GM10248 (cell line): ENCODE measurements at regions not wholly inside any gene's neighbourhood (a gene's known extent, or its start where the extent isn't known, plus 50 kb on each side); places are given as distances from the start of the nearest gene placed in this dataset.
"Not testable (repeated sequence)": the region's sequence is repeated elsewhere in the genome, so short reads cannot be mapped to it uniquely, and the experiment has no call there.

Source experiments
- CTCF ChIA-PET: fragments of 300-600 bp; sonication (Branson Sonifier 250); formaldehyde crosslinking; extraction: SDS; loops from one replicate; lab custom pipeline; 2021; ENCODE audit warnings: antibody characterized with exemption; lab: Yijun Ruan, JAX
- POLR2A ChIA-PET: fragments of 350-650 bp; sonication (Branson Sonifier 250); formaldehyde crosslinking; extraction: SDS; loops from one replicate; lab custom pipeline; 2020; ENCODE audit warnings: antibody characterized with exemption; lab: Yijun Ruan, JAX
- DNase-seq: peaks from one replicate; pipeline ENCODE4 v3.0.0; 2012; ENCODE audit errors: extremely low spot score
- TF ChIP-seq, protein P1 (sequence below): IDR thresholded peaks from 2 replicates; pipeline ENCODE4 v1.5.1; 2012; ENCODE audit warnings: mild to moderate bottlenecking, low read depth; ENCODE audit errors: extremely low read depth, missing control alignments, control extremely low read depth

DNA sequence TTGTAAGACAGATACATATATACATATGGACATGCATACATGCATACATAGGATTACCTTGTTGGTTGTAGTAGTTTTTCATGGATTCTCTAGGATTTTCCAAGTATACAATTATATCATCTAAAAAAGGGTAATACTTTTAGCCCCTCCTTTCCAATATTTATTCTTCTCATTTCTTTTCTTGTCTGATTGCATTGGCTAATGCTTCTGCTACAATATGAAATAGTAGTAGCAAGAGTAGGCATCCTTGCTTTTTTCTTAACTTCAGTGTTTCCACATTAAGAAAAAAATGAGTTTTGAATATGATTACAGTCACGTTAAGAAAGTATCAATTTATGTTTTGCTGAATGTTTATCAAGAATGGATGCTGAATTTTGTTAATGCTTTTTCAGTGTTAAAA lies 58.0 kb downstream of the RBFOX3 start:
- ChIA-PET POLR2A (no interaction called here), CTCF (no interaction called here)
- TF ChIP-seq, protein P1, sequence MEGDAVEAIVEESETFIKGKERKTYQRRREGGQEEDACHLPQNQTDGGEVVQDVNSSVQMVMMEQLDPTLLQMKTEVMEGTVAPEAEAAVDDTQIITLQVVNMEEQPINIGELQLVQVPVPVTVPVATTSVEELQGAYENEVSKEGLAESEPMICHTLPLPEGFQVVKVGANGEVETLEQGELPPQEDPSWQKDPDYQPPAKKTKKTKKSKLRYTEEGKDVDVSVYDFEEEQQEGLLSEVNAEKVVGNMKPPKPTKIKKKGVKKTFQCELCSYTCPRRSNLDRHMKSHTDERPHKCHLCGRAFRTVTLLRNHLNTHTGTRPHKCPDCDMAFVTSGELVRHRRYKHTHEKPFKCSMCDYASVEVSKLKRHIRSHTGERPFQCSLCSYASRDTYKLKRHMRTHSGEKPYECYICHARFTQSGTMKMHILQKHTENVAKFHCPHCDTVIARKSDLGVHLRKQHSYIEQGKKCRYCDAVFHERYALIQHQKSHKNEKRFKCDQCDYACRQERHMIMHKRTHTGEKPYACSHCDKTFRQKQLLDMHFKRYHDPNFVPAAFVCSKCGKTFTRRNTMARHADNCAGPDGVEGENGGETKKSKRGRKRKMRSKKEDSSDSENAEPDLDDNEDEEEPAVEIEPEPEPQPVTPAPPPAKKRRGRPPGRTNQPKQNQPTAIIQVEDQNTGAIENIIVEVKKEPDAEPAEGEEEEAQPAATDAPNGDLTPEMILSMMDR, result no peak
- no peak for DNase-seq

DNA sequence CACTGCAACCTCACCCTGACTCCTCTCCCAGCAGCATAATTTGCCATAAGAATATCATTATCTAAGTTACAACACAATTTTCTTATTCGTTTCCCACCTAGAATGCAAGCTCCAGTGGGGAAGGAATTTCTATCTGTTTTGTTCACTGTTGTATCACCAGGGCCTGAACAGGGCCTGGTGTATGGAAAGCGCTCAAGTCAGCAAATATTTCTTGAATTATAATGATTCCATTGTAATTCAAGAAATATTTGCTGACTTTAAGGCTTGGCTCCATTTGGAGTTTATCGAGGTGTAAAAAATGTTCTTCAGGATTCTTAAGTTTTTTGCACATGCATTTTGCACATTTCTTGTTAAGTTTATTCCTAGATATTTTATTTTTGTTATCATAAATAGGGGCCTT lies 58.4 kb downstream of the RBFOX3 start:
- TF ChIP-seq, protein P1, result no peak
- CTCF ChIA-PET, result no interaction called here
- POLR2A ChIA-PET, result no interaction called here

DNA sequence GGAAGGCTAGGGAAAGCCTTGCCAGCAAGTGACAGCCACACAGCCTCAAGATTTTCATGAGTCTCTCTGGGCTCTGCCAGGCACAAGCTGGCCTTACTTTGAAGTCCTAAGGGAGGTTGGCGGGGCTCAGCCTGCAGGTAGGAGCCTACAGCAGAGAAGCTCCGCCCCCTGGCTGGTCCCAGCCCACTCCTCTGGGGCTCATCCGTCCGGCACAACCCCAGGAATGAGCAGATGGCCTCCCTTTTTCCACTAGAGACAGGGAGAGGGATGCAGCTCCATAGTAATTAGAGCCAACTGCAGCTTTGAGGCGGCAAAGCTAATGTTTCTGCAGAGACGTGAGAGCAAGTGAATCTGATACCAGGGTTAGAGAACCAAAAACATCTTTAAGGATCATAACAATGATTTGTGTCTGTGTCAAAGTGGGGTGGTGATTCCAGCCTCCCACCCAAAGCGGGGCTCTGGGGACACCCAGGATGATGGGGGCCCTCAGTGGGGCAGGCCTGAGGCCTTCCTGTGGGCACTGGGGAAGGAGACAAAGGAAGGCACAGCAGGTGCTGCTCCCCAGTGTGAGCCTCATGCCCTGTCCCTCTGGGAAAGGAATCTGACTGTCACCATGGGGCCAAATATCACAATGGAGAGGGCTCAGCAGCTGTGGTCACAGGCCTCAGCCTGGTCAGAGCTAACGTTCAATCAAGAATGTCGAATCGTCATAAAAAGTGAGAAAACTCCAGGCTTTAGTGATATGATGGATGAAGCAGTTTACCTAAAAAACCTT lies 61.5 kb downstream of the RBFOX3 start:
- CTCF ChIA-PET, result no interaction called here
- POLR2A ChIA-PET, result interaction anchor here (0.7 kb wide), 1 partner anchor 708 kb away, joined by 3 read pairs; no protein-coding TSS in a partner anchor
- TF ChIP-seq, protein P1, result no peak
- no peak for DNase-seq

More for the DNA sequence above, 58.4 kb downstream of the RBFOX3 start:
- no peak for DNase-seq

DNA sequence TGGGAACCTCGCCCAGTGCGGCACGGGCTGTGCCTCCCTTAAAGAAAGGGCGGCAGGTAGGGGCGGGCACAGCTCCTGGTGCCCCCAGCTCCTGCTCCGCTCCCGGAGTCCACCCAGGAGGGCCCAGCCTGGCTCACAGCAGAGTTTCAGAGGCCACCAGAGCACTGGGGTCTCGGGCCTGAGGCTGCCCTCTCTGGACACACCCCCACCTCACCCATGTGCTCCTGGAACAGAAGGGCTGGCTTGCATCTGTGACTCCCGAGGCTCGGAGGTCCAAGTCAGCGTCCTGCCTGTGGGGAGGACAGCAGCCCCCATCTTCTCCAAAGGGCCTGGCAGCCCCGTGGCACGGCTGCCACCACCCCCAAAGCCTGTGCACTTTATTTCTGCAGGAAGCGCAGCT lies 62.7 kb downstream of the RBFOX3 start:
- ChIA-PET CTCF (no interaction called here), POLR2A (no interaction called here)
- no peak for DNase-seq
- TF ChIP-seq, protein P1, result no peak

DNA sequence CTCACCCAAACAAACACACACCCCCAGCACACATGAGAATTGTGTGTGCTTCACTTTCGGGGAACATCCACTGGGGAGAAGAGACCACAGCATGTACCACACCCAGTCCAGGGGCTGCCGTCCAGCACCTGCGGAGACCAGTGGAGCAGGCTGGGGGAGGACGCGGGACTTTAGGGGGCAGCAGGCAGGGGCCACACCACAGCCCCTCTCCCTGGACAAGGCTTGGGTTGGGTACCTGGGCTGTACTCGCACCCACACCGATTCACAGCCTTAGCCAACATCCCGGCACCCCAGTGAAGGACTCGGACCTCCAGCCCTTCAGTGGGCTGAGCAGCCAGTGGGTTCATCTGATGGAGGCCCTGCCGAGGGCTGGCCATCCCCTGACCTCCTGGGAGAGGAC lies 63.3 kb downstream of the RBFOX3 start:
- ChIA-PET CTCF (no interaction called here), POLR2A (no interaction called here)
- no peak for DNase-seq
- TF ChIP-seq, protein P1, result no peak

DNA sequence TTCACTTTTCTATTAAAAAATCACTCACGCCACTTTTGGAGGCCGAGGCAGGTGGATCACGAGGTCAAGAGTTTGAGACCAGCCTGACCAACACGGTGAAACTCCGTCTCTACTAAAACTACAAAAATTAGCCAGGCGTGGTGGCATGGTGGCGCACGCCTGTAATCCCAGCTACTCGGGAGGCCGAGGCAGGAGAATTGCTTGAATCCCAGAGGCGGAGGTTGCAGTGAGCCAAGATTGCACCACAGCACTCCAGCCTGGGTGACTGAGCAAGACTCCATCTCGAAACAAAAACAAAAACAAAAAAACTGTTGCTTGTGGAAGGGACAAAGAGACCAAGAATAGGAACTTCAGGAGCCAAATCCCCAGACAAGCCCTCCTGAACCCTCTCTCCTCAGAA lies 63.7 kb downstream of the RBFOX3 start:
- DNase-seq, POLR2A ChIA-PET, CTCF ChIA-PET: not testable (repeated sequence)

DNA sequence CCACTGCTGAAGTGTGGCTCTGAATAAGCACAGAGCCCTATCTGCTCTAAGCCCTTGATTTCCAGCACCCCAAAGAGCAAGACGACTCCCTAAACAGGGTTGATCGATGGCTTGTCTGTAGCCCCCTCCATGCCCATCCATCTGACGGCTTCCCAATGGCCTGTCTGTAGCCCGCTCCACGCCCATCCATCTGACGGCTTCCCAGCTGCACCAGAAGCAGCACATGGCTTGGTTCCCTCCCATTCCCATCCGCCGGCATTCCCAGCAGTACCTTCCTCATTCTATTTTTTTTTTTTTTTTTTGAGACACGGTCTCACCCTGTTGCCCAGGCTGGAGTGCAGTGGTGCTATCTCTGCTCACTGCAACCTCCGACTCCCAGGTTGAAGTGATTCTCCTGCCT lies 64.5 kb downstream of the RBFOX3 start:
- no peak for DNase-seq
- POLR2A ChIA-PET, result no interaction called here
- CTCF ChIA-PET, result no interaction called here
- TF ChIP-seq, protein P1, result no peak
